HUES48 (cell line): ENCODE measurements at regions not wholly inside any gene's neighbourhood (a gene's known extent, or its start where the extent isn't known, plus 50 kb on each side); places are given as distances from the start of the nearest gene placed in this dataset.
A peak's percentile ranks its signal among the peaks of the same experiment; 100 is the strongest.

ENCODE experiments used
- H3K27ac ChIP-seq: one replicate; pipeline ENCODE4 v1.7.0; 2013; ENCODE audit warnings: low read depth, low read length, inconsistent platforms
- H3K27me3 ChIP-seq: 2 replicates; pipeline ENCODE4 v1.6.1; 2013; ENCODE audit warnings: mild to moderate bottlenecking, low read length; ENCODE audit not compliant: control insufficient read depth, insufficient read depth
- H3K36me3 ChIP-seq: 2 replicates; pipeline ENCODE4 v1.6.1; 2013; ENCODE audit warnings: low read length; ENCODE audit not compliant: control insufficient read depth, insufficient read depth
- H3K4me1 ChIP-seq: 2 replicates; pipeline ENCODE4 v1.6.1; 2013; ENCODE audit warnings: mild to moderate bottlenecking, low read length; ENCODE audit not compliant: control insufficient read depth, insufficient read depth
- H3K4me3 ChIP-seq: 2 replicates; pipeline ENCODE4 v1.5.1; 2013; ENCODE audit warnings: mild to moderate bottlenecking, low read depth, low read length
- H3K9ac ChIP-seq: 2 replicates; pipeline ENCODE4 v1.6.1; 2013; ENCODE audit warnings: mild to moderate bottlenecking, low read depth, low read length, moderate library complexity
- H3K9me3 ChIP-seq: 2 replicates; pipeline ENCODE4 v1.6.1; 2013; ENCODE audit warnings: low read length; ENCODE audit not compliant: control insufficient read depth, insufficient read depth

DNA sequence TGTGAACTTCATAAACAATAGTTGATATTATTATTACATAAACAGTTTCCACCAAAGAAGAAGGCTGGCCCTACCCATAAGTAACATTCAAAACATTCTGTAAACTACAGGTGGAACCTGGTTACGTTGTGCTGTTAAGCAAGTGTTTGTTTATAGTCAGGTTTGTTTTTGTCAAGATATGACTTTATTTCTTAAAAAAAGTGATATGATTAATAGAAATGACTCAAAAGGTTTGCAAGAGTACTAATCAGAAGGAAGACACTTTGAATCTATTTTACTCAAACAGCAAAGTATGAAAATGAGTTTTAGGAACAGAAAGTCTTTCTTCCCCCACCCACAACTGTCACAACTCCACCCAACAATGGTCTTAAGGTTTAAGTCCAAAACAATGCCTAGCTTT, 220.8 kb downstream of the PLK2 start:
- Histone ChIP-seq H3K4me3 (no peak overlapping the region), H3K4me1 (no peaks in the 10 kb centered on the region), H3K36me3 (no peaks in the 10 kb centered on the region), H3K9me3 (no peaks in the 10 kb centered on the region), H3K9ac (no peak overlapping the region), H3K27me3 (no peaks in the 10 kb centered on the region), H3K27ac (no peak overlapping the region)

- no peaks in the 10 kb centered on the region for H3K36me3 ChIP-seq
- no peaks in the 10 kb centered on the region for H3K4me1 ChIP-seq
- H3K9me3 ChIP-seq = no peaks in the 10 kb centered on the region
- no peak overlapping the region for H3K4me3 ChIP-seq
- H3K27ac ChIP-seq = no peak overlapping the region
- no peaks in the 10 kb centered on the region for H3K27me3 ChIP-seq
- no peak overlapping the region for H3K9ac ChIP-seq
These were observed 223.4 kb downstream of the PLK2 start for GRCh38 chr5:58236498-58236897.

- Histone ChIP-seq H3K27ac (no peak overlapping the region), H3K36me3 (no peaks in the 10 kb centered on the region), H3K4me1 (no peaks in the 10 kb centered on the region), H3K27me3 (no peaks in the 10 kb centered on the region), H3K4me3 (no peak overlapping the region), H3K9ac (no peak overlapping the region), H3K9me3 (no peaks in the 10 kb centered on the region)
These were observed 224.6 kb downstream of the PLK2 start for GRCh38 chr5:58235299-58235698.

GRCh38 chr5:58232130-58232529, 227.8 kb downstream of the PLK2 start:
- Histone ChIP-seq H3K4me1 (no peaks in the 10 kb centered on the region), H3K9me3 (no peaks in the 10 kb centered on the region)

DNA sequence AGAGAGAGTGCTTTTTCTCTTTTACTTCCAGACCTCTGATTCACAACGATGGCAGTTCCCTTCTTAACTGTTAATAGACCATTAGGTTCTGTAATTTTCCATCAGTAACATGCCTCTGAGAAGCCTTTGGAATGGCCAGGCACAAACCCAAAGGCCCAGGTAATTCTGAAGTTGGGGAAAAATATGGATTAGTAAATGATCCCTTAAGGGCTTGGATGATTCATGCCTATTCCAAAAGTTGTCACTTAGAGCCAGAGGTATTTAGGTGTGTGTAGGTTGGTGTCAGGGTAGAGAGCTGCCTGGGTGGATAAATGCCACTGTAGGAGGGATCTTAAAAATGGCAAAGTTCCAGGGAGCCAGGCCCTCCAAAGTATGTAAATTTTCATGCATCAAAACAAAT, 228.8 kb downstream of the PLK2 start:
- Histone ChIP-seq H3K4me1 (no peaks in the 10 kb centered on the region), H3K27me3 (no peaks in the 10 kb centered on the region)

More at GRCh38 chr5:58232130-58232529, 227.8 kb downstream of the PLK2 start:
- Histone ChIP-seq H3K27me3 (no peaks in the 10 kb centered on the region), H3K36me3 (no peaks in the 10 kb centered on the region), H3K9ac (no peak overlapping the region), H3K4me3 (no peak overlapping the region), H3K27ac (no peak overlapping the region)

DNA sequence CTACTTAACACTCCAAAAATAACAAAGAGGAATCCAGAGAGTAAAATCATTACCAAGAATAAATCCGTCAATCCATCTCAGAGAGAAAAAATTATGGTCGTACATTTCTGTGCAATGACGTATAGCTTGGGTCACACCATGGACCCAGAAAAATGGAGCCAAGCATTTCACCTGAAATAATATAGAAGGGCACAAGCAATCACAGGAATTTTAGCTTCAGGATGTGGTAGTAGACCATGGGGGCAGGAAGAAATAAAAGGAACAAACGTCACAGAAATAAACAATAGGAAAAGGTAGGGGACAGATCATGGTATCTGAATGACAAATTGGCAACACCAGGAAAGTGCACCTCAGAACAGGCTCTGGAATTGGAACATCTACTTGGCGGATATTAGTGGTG, 231.0 kb downstream of the PLK2 start:
- no peaks in the 10 kb centered on the region for H3K27me3 ChIP-seq
- H3K9ac ChIP-seq = no peak overlapping the region
- no peak overlapping the region for H3K27ac ChIP-seq
- no peaks in the 10 kb centered on the region for H3K4me1 ChIP-seq
- no peak overlapping the region for H3K4me3 ChIP-seq
- no peaks in the 10 kb centered on the region for H3K36me3 ChIP-seq
- H3K9me3 ChIP-seq = no peaks in the 10 kb centered on the region

More for the DNA sequence above, 228.8 kb downstream of the PLK2 start:
- H3K27ac ChIP-seq = no peak overlapping the region
- H3K9ac ChIP-seq = no peak overlapping the region
- no peaks in the 10 kb centered on the region for H3K9me3 ChIP-seq
- H3K36me3 ChIP-seq = no peaks in the 10 kb centered on the region
- H3K4me3 ChIP-seq = no peak overlapping the region

DNA sequence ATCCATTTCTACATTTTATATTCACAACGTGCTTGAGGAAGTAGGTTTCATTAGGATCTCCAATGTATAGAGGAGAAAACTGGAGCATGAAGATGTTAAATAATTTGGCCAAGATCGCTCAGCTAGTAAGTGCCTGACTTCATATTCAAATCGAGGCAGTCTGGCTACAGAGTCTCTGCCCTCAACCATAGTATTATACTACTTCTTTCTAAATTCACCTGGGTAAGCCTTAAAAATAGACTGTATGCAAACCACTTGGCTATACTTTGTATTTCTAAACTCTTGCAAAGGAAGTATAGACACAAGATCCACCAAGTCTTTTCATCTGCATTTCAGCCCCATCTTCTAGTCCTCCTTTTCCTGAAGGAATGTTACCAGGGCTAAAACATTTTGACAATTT, 232.0 kb downstream of the PLK2 start:
- no peaks in the 10 kb centered on the region for H3K27me3 ChIP-seq
- H3K4me1 ChIP-seq = no peaks in the 10 kb centered on the region
- H3K9me3 ChIP-seq = no peaks in the 10 kb centered on the region
- no peak overlapping the region for H3K4me3 ChIP-seq
- H3K27ac ChIP-seq = no peak overlapping the region
- no peaks in the 10 kb centered on the region for H3K36me3 ChIP-seq
- H3K9ac ChIP-seq = no peak overlapping the region

DNA sequence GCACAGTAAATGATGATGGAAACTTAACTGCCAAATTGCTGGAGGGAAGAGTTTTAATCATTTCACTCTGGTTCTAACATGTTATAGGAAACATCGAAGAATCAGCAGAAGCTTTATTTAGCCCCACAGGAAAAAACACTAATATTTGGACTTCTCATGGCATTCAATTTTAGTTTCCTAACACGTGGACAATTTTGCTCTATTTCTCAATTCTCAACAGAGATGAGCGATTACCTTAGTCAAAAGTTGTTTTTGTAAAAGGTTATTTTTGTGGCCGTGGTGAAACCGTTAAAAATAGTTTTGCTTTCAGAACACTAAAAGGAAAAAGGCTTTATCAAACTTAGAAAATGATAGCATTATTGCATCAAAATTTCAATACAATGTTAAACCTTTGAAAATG, 235.2 kb downstream of the PLK2 start:
- H3K27me3 ChIP-seq = no peaks in the 10 kb centered on the region
- H3K4me1 ChIP-seq = no peaks in the 10 kb centered on the region
- no peaks in the 10 kb centered on the region for H3K36me3 ChIP-seq
- no peaks in the 10 kb centered on the region for H3K9me3 ChIP-seq
- no peak overlapping the region for H3K4me3 ChIP-seq
- no peak overlapping the region for H3K27ac ChIP-seq
- H3K9ac ChIP-seq = no peak overlapping the region

- no peak overlapping the region for H3K4me3 ChIP-seq
These were observed 235.7 kb downstream of the PLK2 start for GRCh38 chr5:58224221-58224620.

GRCh38 chr5:58215364-58215763, 244.5 kb downstream of the PLK2 start:
- Histone ChIP-seq H3K9ac (no peak overlapping the region), H3K4me3 (peak overlapping the region; percentile 19; the same call in 1 of the 2 replicates), H3K27ac (no peak overlapping the region), H3K36me3 (no peaks in the 10 kb centered on the region), H3K27me3 (no peaks in the 10 kb centered on the region), H3K9me3 (peaks cover 11% of the 10 kb centered on the region), H3K4me1 (no peaks in the 10 kb centered on the region)

More at GRCh38 chr5:58224221-58224620, 235.7 kb downstream of the PLK2 start:
- Histone ChIP-seq H3K9me3 (no peaks in the 10 kb centered on the region), H3K9ac (no peak overlapping the region), H3K27me3 (no peaks in the 10 kb centered on the region), H3K27ac (no peak overlapping the region), H3K4me1 (no peaks in the 10 kb centered on the region), H3K36me3 (no peaks in the 10 kb centered on the region)

- Histone ChIP-seq H3K9me3 (peaks cover 10% of the 10 kb centered on the region), H3K4me3 (no peak overlapping the region), H3K27me3 (no peaks in the 10 kb centered on the region), H3K4me1 (no peaks in the 10 kb centered on the region), H3K36me3 (no peaks in the 10 kb centered on the region), H3K27ac (no peak overlapping the region), H3K9ac (no peak overlapping the region)
These were observed 248.4 kb downstream of the PLK2 start for GRCh38 chr5:58211441-58211840.

- Histone ChIP-seq H3K27me3 (no peaks in the 10 kb centered on the region), H3K4me3 (no peak overlapping the region), H3K9me3 (no peaks in the 10 kb centered on the region; the same call in 1 of the 2 replicates), H3K27ac (no peak overlapping the region), H3K4me1 (no peaks in the 10 kb centered on the region), H3K36me3 (no peaks in the 10 kb centered on the region), H3K9ac (no peak overlapping the region)
These were observed 251.2 kb downstream of the PLK2 start for GRCh38 chr5:58208674-58209073.
